B cell (primary cell): ENCODE measurements at regions not wholly inside any gene's neighbourhood (a gene's known extent, or its start where the extent isn't known, plus 50 kb on each side); places are given as distances from the start of the nearest gene placed in this dataset.

Experiments
- CTCF ChIP-seq: fragments of 200-600 bp; IDR thresholded peaks from one replicate; pipeline ENCODE4 v1.8.0; 2022; ENCODE audit warnings: antibody characterized with exemption, mild to moderate bottlenecking
- EZH2 ChIP-seq: IDR thresholded peaks from 2 replicates; pipeline ENCODE4 v1.6.1; 2012; ENCODE audit warnings: borderline replicate concordance, low read depth, mild to moderate bottlenecking, moderate library complexity, low read length; ENCODE audit not compliant: insufficient read depth, poor library complexity, severe bottlenecking

GRCh38 chr12:114902665-114903064, 218.7 kb upstream of the TBX3 start:
- no peak for TF ChIP-seq CTCF
- TF ChIP-seq EZH2 = no peak
